ENCODE measurements at regions not wholly inside any gene's neighbourhood (a gene's known extent, or its start where the extent isn't known, plus 50 kb on each side); places are given as distances from the start of the nearest gene placed in this dataset.

DNA sequence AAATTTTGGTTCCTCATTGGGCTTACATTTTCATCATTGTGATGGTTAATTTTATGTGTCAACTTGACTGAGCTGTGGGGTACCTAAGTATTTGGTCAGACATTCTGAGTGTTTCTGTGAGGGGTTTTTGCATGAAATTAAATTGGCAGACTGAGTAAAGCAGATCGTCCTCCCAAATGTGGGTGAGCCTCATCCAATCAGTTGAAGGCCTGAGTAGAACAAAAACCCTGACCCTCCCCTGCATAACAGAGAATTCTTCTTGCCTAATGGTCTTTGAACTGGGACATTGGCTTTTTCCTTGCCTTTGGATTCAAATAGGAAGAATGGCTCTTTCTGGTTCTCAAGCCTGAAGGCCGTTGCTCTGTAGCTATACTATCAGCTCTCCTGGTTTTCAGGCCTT is 59.1 kb upstream of the JUN start:
- no peak for DNase-seq
- no peaks in the 10 kb centered on the region for H3K9me3 Mint-ChIP-seq
- no peaks in the 10 kb centered on the region for H3K36me3 Mint-ChIP-seq (ENCODE audit: low read depth)
- TF ChIP-seq, protein P1, sequence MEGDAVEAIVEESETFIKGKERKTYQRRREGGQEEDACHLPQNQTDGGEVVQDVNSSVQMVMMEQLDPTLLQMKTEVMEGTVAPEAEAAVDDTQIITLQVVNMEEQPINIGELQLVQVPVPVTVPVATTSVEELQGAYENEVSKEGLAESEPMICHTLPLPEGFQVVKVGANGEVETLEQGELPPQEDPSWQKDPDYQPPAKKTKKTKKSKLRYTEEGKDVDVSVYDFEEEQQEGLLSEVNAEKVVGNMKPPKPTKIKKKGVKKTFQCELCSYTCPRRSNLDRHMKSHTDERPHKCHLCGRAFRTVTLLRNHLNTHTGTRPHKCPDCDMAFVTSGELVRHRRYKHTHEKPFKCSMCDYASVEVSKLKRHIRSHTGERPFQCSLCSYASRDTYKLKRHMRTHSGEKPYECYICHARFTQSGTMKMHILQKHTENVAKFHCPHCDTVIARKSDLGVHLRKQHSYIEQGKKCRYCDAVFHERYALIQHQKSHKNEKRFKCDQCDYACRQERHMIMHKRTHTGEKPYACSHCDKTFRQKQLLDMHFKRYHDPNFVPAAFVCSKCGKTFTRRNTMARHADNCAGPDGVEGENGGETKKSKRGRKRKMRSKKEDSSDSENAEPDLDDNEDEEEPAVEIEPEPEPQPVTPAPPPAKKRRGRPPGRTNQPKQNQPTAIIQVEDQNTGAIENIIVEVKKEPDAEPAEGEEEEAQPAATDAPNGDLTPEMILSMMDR (IDR thresholded peaks at IDR 0.05), result no peak
- peaks cover 70% of the 10 kb centered on the region for H3K4me1 Mint-ChIP-seq (ENCODE audit: low read depth)
- no peaks in the 10 kb centered on the region for H3K27me3 Mint-ChIP-seq (ENCODE audit: insufficient read depth)
- H3K27ac Mint-ChIP-seq, result no peak overlapping the region
- no peak overlapping the region for H3K4me3 Mint-ChIP-seq

DNA sequence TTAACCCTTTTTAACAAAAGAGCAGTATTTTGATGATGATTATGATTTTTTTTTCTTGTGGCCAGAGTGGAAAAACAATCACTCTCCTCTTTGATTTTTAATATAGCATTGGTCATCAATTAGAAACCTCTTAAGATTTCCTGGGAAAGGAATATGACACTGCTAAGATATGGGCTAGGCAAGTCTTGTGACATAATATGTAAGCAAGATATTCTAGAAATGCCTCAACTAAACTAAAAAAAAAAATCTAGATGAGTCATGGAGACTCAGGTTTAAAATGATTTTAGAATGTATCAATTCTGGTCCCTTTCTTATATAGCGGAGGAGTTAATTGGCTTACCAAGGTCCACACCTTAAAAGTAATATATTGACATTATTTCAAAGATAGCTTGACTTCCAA is 60.3 kb upstream of the JUN start:
- H3K27me3 Mint-ChIP-seq (ENCODE audit: insufficient read depth), result no peaks in the 10 kb centered on the region
- no peaks in the 10 kb centered on the region for H3K9me3 Mint-ChIP-seq
- H3K36me3 Mint-ChIP-seq (ENCODE audit: low read depth), result no peaks in the 10 kb centered on the region
- H3K4me1 Mint-ChIP-seq (ENCODE audit: low read depth), result peaks cover 79% of the 10 kb centered on the region
- no peak for DNase-seq
- H3K4me3 Mint-ChIP-seq, result no peak overlapping the region
- TF ChIP-seq, protein P1 (IDR thresholded peaks at IDR 0.05), result no peak
- H3K27ac Mint-ChIP-seq, result peak overlapping the region; percentile 17

DNA sequence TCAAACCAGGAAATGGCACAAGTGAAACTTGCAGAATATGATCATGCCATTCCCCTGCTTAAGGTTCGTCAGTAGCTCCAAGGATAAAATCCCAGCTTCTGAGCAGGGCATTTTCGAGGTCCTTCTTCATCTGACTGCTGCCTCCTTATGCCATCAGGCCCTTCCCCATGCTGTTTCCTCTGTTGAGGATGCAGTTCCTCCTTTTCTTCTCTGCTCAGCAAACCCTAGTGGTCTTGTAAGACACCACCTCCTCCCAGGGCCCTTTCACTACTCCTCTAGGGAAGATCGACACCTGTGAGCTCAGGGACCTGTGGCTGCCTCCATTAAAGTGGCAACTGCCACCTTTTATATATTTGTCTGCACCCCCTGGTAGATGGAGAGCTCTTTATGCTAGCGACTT is 62.1 kb upstream of the JUN start:
- no peak for DNase-seq
- peaks cover 80% of the 10 kb centered on the region for H3K4me1 Mint-ChIP-seq (ENCODE audit: low read depth)
- H3K36me3 Mint-ChIP-seq (ENCODE audit: low read depth), result no peaks in the 10 kb centered on the region
- no peaks in the 10 kb centered on the region for H3K27me3 Mint-ChIP-seq (ENCODE audit: insufficient read depth)
- no peak overlapping the region for H3K4me3 Mint-ChIP-seq
- H3K9me3 Mint-ChIP-seq, result no peaks in the 10 kb centered on the region
- TF ChIP-seq, protein P1 (IDR thresholded peaks at IDR 0.05), result no peak
- H3K27ac Mint-ChIP-seq, result no peak overlapping the region

DNA sequence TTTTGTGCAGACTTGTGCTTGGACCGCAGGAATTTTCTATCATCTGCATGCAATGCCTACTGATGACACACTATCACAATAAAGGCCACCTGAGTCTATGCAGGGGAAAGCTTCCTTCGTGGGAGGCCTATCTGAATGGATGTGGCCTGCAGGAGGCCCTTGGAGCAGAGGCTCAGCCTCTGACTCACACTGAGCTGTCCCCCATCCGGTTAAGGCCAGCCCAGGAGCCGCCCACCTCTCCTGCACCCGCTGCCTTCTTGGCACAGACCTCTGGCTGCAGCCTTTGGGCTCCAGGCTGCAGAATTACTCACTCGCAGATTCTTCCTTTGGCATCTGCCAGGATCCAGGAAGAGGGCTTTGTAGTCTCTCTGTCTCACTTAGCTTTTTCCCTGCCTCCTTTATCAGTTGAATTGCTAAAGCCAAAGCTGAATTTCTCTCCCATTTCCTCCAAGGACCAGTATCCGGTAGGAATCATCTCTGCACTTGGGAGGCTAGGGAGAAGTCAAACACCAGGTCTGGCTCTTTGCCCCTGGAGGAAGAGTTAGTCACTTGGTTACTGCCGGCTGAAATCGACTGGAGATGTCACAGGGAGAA is 65.1 kb upstream of the JUN start:
- Mint-ChIP-seq H3K4me1 (ENCODE audit: low read depth) (peaks cover 71% of the 10 kb centered on the region), H3K4me3 (peak overlapping the region; percentile 81), H3K27me3 (ENCODE audit: insufficient read depth) (no peaks in the 10 kb centered on the region), H3K36me3 (ENCODE audit: low read depth) (no peaks in the 10 kb centered on the region), H3K9me3 (no peaks in the 10 kb centered on the region), H3K27ac (peak overlapping the region; percentile 98)
- TF ChIP-seq, protein P1 (IDR thresholded peaks at IDR 0.05), result peak; percentile 36
- peak; percentile 98 for DNase-seq

DNA sequence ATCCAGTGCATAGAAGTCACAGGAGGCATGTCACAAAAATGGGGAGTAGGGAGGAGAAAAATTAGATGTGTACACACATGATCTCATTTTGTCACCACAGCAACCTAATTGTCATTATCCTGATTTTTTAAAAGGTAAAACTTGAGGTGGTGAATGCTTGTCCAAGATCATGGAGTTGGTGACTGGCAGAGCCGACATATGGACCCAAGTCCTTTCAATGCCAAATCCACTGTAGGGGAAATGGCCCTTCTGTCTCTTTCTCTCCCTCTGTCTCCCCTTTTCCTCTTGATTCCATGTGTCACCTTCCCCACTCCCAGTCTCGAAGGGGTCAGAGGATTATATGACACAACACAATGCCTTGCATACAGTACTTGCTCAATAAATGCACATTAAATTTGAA is 65.7 kb upstream of the JUN start:
- TF ChIP-seq, protein P1 (IDR thresholded peaks at IDR 0.05), result no peak
- Mint-ChIP-seq H3K4me1 (ENCODE audit: low read depth) (peaks cover 71% of the 10 kb centered on the region), H3K4me3 (peak overlapping the region; percentile 81), H3K36me3 (ENCODE audit: low read depth) (no peaks in the 10 kb centered on the region), H3K9me3 (no peaks in the 10 kb centered on the region), H3K27ac (peak overlapping the region; percentile 98), H3K27me3 (ENCODE audit: insufficient read depth) (no peaks in the 10 kb centered on the region)
- no peak for DNase-seq

DNA sequence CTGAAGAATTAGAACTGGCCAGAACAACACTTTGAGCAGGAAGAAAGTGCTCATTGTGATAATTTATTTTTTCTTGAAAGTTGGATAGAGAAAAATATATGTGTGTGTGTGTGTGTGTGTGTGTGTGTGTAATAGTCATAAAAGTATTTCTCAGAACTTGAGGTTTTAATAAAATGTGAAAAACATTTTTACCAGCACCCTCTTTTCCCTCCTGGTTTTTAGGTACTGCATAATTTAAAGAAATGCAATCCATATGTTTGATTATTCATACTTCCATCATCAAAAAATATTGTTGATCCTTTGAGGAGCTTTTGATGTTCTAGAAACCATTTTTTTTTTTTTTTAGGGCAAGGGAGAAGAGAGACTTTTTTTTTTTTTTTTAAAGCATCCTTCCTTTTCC is 66.8 kb upstream of the JUN start:
- Mint-ChIP-seq H3K4me3 (peak overlapping the region; percentile 26; the same call in 1 of the 2 replicates), H3K27ac (peak overlapping the region; percentile 98), H3K4me1 (ENCODE audit: low read depth) (peaks cover 73% of the 10 kb centered on the region), H3K27me3 (ENCODE audit: insufficient read depth) (no peaks in the 10 kb centered on the region), H3K36me3 (ENCODE audit: low read depth) (no peaks in the 10 kb centered on the region), H3K9me3 (no peaks in the 10 kb centered on the region)
- TF ChIP-seq, protein P1 (IDR thresholded peaks at IDR 0.05), result no peak
- DNase-seq, result no peak

Measured in HFFc6 (cell line).